ENCODE measurements at regions not wholly inside any gene's neighbourhood (a gene's known extent, or its start where the extent isn't known, plus 50 kb on each side); places are given as distances from the start of the nearest gene placed in this dataset.

DNA sequence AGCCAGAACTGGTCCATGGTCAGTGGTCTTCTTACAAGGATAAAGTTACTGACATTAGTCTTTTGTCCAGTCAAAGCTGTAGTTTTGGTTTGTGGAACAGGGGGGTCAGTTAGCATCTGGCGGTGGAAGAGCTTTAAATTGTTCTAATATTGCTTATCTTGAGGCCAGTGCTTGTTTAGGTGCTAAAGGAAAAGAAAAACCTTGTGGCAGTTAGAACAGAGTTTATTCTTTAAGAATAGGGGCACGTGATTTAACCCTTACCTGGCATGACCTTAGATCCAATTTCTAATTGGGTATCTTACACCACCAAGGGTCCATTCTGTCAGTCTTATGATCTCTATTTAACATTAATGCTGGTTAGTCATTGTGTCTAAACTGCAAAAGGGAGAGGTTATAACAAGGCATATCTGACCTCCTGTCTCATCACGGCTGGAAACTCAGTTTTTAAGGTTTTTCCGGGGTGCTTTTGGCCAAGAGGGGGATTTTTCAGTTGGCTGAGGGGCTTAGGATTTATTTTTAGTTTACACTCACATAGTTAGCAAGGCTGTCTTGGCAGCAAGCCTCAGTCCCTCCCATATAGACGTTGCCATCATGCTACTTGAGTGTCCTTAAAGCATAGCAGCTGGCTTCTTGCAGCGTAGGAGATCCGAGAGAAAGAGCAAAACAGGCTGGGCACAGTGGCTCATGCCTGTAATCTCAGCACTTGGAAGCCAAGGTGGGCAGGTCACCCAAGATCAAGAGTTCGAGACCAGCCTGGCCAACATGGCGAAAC lies 60.1 kb upstream of the FAM89A start:
- H3K4me3 ChIP-seq (ENCODE audit: low read length) = no peak overlapping the region
- no peak for DNase-seq (ENCODE audit: low read depth)
- TF ChIP-seq, protein P1, sequence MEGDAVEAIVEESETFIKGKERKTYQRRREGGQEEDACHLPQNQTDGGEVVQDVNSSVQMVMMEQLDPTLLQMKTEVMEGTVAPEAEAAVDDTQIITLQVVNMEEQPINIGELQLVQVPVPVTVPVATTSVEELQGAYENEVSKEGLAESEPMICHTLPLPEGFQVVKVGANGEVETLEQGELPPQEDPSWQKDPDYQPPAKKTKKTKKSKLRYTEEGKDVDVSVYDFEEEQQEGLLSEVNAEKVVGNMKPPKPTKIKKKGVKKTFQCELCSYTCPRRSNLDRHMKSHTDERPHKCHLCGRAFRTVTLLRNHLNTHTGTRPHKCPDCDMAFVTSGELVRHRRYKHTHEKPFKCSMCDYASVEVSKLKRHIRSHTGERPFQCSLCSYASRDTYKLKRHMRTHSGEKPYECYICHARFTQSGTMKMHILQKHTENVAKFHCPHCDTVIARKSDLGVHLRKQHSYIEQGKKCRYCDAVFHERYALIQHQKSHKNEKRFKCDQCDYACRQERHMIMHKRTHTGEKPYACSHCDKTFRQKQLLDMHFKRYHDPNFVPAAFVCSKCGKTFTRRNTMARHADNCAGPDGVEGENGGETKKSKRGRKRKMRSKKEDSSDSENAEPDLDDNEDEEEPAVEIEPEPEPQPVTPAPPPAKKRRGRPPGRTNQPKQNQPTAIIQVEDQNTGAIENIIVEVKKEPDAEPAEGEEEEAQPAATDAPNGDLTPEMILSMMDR (conservative IDR thresholded peaks at IDR 0.05; ENCODE audit: low read depth, low read length) = no peak

DNA sequence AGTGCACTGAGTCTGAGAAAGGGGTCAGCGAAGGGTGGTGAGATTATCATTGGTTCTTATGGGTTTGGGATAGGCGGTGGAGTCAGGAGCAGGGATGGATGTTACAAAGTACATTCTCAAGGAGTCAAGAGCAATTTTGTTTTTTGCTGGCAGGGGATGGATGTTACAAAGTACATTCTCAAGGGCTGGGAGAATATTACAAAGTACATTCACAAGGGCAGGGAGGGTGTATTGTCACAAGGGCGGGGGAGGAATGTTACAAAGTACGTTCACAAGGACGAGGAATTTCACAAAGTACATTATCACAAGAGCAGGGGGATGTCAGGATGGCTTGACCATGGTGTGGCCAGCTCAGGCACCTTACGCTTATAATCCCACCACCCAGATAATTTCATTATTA lies 59.3 kb upstream of the FAM89A start:
- TF ChIP-seq, protein P1 (conservative IDR thresholded peaks at IDR 0.05; ENCODE audit: low read depth, low read length) = no peak
- no peak for DNase-seq (ENCODE audit: low read depth)
- no peak overlapping the region for H3K4me3 ChIP-seq (ENCODE audit: low read length)

GRCh38 chr1:231095595-231095994 lies 55.5 kb upstream of the FAM89A start:
- H3K4me3 ChIP-seq (ENCODE audit: low read length) = no peak overlapping the region
- TF ChIP-seq, protein P1 (conservative IDR thresholded peaks at IDR 0.05; ENCODE audit: low read depth, low read length) = no peak
- DNase-seq (ENCODE audit: low read depth) = no peak

GRCh38 chr1:231094421-231094820 lies 54.4 kb upstream of the FAM89A start:
- TF ChIP-seq, protein P1 (conservative IDR thresholded peaks at IDR 0.05; ENCODE audit: low read depth, low read length) = no peak
- no peak for DNase-seq (ENCODE audit: low read depth)
- no peak overlapping the region for H3K4me3 ChIP-seq (ENCODE audit: low read length)

- no peak for DNase-seq (ENCODE audit: low read depth)
- H3K4me3 ChIP-seq (ENCODE audit: low read length) = no peak overlapping the region
- TF ChIP-seq, protein P1 (conservative IDR thresholded peaks at IDR 0.05; ENCODE audit: low read depth, low read length) = peak; percentile 36
These were observed 53.3 kb upstream of the FAM89A start for GRCh38 chr1:231093156-231093922.

- TF ChIP-seq, protein P1 (conservative IDR thresholded peaks at IDR 0.05; ENCODE audit: low read depth, low read length) = no peak
- DNase-seq (ENCODE audit: low read depth) = no peak
- no peak overlapping the region for H3K4me3 ChIP-seq (ENCODE audit: low read length)
These were observed 52.3 kb upstream of the FAM89A start for GRCh38 chr1:231092380-231092779.
